Lung (tissue), 11 donors: ENCODE measurements at regions not wholly inside any gene's neighbourhood (a gene's known extent, or its start where the extent isn't known, plus 50 kb on each side); places are given as distances from the start of the nearest gene placed in this dataset.
A peak's percentile ranks its signal among the peaks of the same experiment; 100 is the strongest.

Experiments used
- ATAC-seq: fragments of 200-7000 bp; cut with Tn5 transposase; one replicate; pipeline ENCODE4 v1.9.1; 2020; ENCODE audit warnings: moderate number of reproducible peaks; ENCODE audit not compliant: insufficient read depth, low FRiP score
- DNase-seq, 3 donors: peaks; one replicate each; pipeline ENCODE4 v3.0.0-alpha.2; 2013 to 2017
- H3K27ac ChIP-seq, 2 donors: one replicate each; pipeline ENCODE4 v1.5.1; 2013; ENCODE audit warnings: mild to moderate bottlenecking in 2 of 2, moderate library complexity in 2 of 2, control low read depth in 1 of 2, inconsistent platforms in 1 of 2, low read depth in 1 of 2, low read length in 1 of 2
- H3K27me3 ChIP-seq, 3 donors: one replicate each; pipeline ENCODE4 v1.5.1; 2013; ENCODE audit warnings: low read length in 2 of 3; ENCODE audit not compliant: control insufficient read depth in 3 of 3, insufficient read depth in 3 of 3
- H3K36me3 ChIP-seq, 4 donors: one replicate each; pipeline ENCODE4 v1.5.1; 2013; ENCODE audit warnings: low read length in 4 of 4, mild to moderate bottlenecking in 1 of 4, moderate library complexity in 1 of 4; ENCODE audit not compliant: control insufficient read depth in 4 of 4, insufficient read depth in 4 of 4
- H3K4me1 ChIP-seq, 5 donors: one replicate each; pipeline ENCODE4 v1.5.1; 2013; ENCODE audit warnings: low read length in 5 of 5, mild to moderate bottlenecking in 2 of 5, moderate library complexity in 1 of 5; ENCODE audit not compliant: control insufficient read depth in 5 of 5, insufficient read depth in 5 of 5
- H3K4me3 ChIP-seq: one replicate; pipeline ENCODE4 v1.5.1; 2013; ENCODE audit warnings: mild to moderate bottlenecking, control low read depth, moderate library complexity
- H3K9ac ChIP-seq, 2 donors: one replicate each; pipeline ENCODE4 v1.5.1; 2013; ENCODE audit warnings: low read length in 2 of 2, control low read depth in 1 of 2; ENCODE audit not compliant: insufficient read depth in 1 of 2
- H3K9me3 ChIP-seq, 4 donors: one replicate each; pipeline ENCODE4 v1.5.1; 2013; ENCODE audit warnings: low read length in 3 of 4, mild to moderate bottlenecking in 1 of 4, moderate library complexity in 1 of 4; ENCODE audit not compliant: control insufficient read depth in 4 of 4, insufficient read depth in 3 of 4
- CTCF ChIP-seq: IDR thresholded peaks from 2 replicates; pipeline ENCODE4 v1.5.1; 2012; ENCODE audit warnings: mild to moderate bottlenecking; ENCODE audit errors: control extremely low read depth, extremely low read depth
- WGBS, 2 donors: extraction: QIAGEN DNeasy Blood & Tissue Kit; methylation state at CpG; one replicate each; pipeline ENCODE4 v1.1.7; 2013; 5-methylcytosine and 5-hydroxymethylcytosine counted together
- donor health status: control.
- donor health status: control.
- donor health status: Bipolar disorder and iron deficiency.
- donor health status: healthy.
- donor health status: DM: yes; HTN: yes; CAD: no.

DNA sequence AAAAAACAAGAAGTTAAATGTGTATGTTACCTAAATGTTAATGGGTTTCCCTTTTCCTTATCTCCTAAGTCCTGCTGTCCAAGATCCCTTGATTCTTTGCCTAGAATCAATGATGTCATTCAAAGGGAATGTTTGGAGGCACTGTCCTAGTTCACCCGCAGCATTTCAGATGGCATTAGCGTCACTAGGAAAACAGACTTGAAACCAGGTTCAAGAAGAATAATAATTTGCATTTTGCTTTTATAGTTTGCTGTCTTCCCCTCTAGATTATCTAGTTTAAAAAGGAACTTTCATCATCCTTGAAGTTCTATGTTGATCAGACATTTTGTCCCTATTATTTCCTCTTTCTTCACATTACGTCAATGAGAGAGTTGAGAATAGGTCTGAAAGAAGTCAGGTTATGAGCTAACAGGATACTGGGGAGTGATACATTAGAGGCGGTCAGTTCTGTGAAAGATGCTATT lies 234.1 kb upstream of the PGRMC2 start:
- peak in 2 of 3 donors; percentile 30 to 41 for DNase-seq
- Histone ChIP-seq H3K27me3 (no peaks in the 10 kb centered on the region), H3K9me3 (no peaks in the 10 kb centered on the region), H3K9ac (no peak overlapping the region), H3K4me3 (no peak overlapping the region), H3K4me1 (peaks cover 3 to 23% (median 16%) of the 10 kb centered on the region in 5 donors), H3K27ac (no peak overlapping the region), H3K36me3 (no peaks in the 10 kb centered on the region)
- 52 to 53% methylated on average over 4 of the region's 4 CpGs for WGBS, 2 donors
- no peak for TF ChIP-seq CTCF
- no peak for ATAC-seq

DNA sequence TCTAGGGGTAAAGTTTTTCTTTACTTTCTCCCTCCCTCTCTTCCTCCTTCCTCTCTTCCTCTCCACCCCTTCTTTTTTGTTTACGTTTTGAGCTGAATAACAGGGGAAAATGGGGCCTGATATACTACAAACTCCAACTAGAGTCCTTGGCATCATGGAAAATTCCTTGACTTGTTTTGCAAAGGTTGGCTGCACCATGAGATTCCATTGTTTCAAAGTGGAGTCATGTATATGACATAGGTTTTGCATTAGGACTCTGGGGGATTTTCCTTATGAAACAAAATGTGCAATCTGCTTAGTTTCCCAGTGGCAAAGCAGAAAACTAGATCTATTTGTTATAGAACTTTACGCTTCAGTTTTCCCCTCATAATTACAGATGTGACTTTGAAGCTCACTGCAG lies 233.5 kb upstream of the PGRMC2 start:
- H3K36me3 ChIP-seq = no peaks in the 10 kb centered on the region
- no peak for TF ChIP-seq CTCF
- H3K9ac ChIP-seq = no peak overlapping the region
- no peak overlapping the region for H3K4me3 ChIP-seq
- 82 to 84% methylated on average over 2 of the region's 2 CpGs for WGBS, 2 donors
- H3K9me3 ChIP-seq = no peaks in the 10 kb centered on the region
- H3K27ac ChIP-seq = no peak overlapping the region
- DNase-seq = peak in 2 of 3 donors; percentile 32 to 37
- H3K27me3 ChIP-seq = no peaks in the 10 kb centered on the region
- peaks cover 4 to 27% (median 16%) of the 10 kb centered on the region in 5 donors for H3K4me1 ChIP-seq
- no peak for ATAC-seq

GRCh38 chr4:128519163-128519830 lies 231.7 kb upstream of the PGRMC2 start:
- no peak overlapping the region for H3K4me3 ChIP-seq
- DNase-seq (peak; percentile 72 to 85 (median 78)), ATAC-seq (no peak)
- H3K4me1 ChIP-seq = peaks cover 4 to 32% (median 13%) of the 10 kb centered on the region in 5 donors
- WGBS, 2 donors = 80 to 85% methylated on average over 7 of the region's 7 CpGs
- no peak for TF ChIP-seq CTCF
- no peaks in the 10 kb centered on the region for H3K27me3 ChIP-seq
- H3K36me3 ChIP-seq = no peaks in the 10 kb centered on the region
- H3K9me3 ChIP-seq = no peaks in the 10 kb centered on the region
- H3K9ac ChIP-seq = no peak overlapping the region
- no peak overlapping the region for H3K27ac ChIP-seq
